GM10266 (cell line): ENCODE measurements at regions not wholly inside any gene's neighbourhood (a gene's known extent, or its start where the extent isn't known, plus 50 kb on each side); places are given as distances from the start of the nearest gene placed in this dataset.

Source experiments
- DNase-seq: peaks from one replicate; pipeline ENCODE4 v3.0.0; 2012; ENCODE audit errors: extremely low spot score
- TF ChIP-seq, protein P1 (sequence below): IDR thresholded peaks from 2 replicates; pipeline ENCODE4 v1.5.1; 2012; ENCODE audit warnings: mild to moderate bottlenecking, low read depth; ENCODE audit not compliant: control insufficient read depth, insufficient read depth; ENCODE audit errors: missing control alignments

- TF ChIP-seq, protein P1, sequence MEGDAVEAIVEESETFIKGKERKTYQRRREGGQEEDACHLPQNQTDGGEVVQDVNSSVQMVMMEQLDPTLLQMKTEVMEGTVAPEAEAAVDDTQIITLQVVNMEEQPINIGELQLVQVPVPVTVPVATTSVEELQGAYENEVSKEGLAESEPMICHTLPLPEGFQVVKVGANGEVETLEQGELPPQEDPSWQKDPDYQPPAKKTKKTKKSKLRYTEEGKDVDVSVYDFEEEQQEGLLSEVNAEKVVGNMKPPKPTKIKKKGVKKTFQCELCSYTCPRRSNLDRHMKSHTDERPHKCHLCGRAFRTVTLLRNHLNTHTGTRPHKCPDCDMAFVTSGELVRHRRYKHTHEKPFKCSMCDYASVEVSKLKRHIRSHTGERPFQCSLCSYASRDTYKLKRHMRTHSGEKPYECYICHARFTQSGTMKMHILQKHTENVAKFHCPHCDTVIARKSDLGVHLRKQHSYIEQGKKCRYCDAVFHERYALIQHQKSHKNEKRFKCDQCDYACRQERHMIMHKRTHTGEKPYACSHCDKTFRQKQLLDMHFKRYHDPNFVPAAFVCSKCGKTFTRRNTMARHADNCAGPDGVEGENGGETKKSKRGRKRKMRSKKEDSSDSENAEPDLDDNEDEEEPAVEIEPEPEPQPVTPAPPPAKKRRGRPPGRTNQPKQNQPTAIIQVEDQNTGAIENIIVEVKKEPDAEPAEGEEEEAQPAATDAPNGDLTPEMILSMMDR: no peak
- DNase-seq: peak; percentile 7
Observed at GRCh38 chr3:30353711-30354467, 252.5 kb upstream of the TGFBR2 start.

GRCh38 chr3:30354513-30354912 is 251.9 kb upstream of the TGFBR2 start:
- DNase-seq: no peak

DNA sequence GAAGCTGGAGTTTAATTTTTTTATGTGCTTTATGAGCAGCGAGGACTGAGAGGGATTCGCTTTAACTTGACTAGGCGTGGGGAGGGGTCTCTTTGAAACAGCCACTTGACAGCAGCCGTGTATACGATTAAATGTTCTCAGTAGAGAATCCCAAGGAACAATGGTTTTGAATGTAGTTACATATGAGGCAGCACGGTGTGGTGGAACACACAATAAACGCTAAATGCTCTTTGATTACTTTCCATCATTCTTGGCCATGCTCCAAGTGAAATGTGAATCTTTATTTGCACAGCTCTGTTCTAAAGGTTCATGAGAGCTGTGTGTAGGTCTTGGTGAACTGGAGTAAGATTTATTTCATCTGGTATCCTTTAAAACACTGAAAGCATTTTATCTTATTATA is 251.4 kb upstream of the TGFBR2 start:
- DNase-seq: no peak

More at GRCh38 chr3:30354513-30354912, 251.9 kb upstream of the TGFBR2 start:
- TF ChIP-seq, protein P1: no peak

GRCh38 chr3:30355622-30356021 is 250.8 kb upstream of the TGFBR2 start:
- TF ChIP-seq, protein P1: no peak
- no peak for DNase-seq

More for the DNA sequence above, 251.4 kb upstream of the TGFBR2 start:
- TF ChIP-seq, protein P1: no peak

GRCh38 chr3:30356866-30357753 is 249.3 kb upstream of the TGFBR2 start:
- TF ChIP-seq, protein P1: no peak
- DNase-seq: no peak

DNA sequence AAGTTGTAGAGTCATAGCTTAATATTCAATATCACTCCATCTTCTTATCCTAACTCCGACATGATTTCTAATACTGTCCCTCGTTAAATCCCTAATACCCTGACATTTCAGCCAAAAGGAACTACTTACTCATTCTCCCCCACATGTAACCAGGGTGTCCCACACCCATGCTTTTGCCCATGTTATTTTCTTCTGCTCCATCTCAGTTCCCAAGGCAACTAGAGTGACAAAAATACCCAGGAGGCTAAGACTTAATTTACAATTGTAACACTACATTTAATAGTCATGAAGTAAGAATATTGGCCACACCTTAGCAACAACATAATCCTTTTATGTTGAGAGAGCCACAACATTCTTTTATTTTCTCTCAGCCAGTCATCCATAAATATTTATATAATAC is 248.5 kb upstream of the TGFBR2 start:
- TF ChIP-seq, protein P1: no peak
- DNase-seq: no peak

- TF ChIP-seq, protein P1: no peak
- DNase-seq: no peak
Observed at GRCh38 chr3:30358871-30359270, 247.5 kb upstream of the TGFBR2 start.
